HG03378 (cell line): ENCODE measurements at regions not wholly inside any gene's neighbourhood (a gene's known extent, or its start where the extent isn't known, plus 50 kb on each side); places are given as distances from the start of the nearest gene placed in this dataset.
A peak's percentile ranks its signal among the peaks of the same experiment; 100 is the strongest.

Experiments used
- ATAC-seq: cut with Tn5 transposase; IDR thresholded peaks from one replicate; pipeline ENCODE4 v1.9.1; 2021; ENCODE audit warnings: mild to moderate bottlenecking, moderate library complexity; ENCODE audit not compliant: unreplicated experiment

DNA sequence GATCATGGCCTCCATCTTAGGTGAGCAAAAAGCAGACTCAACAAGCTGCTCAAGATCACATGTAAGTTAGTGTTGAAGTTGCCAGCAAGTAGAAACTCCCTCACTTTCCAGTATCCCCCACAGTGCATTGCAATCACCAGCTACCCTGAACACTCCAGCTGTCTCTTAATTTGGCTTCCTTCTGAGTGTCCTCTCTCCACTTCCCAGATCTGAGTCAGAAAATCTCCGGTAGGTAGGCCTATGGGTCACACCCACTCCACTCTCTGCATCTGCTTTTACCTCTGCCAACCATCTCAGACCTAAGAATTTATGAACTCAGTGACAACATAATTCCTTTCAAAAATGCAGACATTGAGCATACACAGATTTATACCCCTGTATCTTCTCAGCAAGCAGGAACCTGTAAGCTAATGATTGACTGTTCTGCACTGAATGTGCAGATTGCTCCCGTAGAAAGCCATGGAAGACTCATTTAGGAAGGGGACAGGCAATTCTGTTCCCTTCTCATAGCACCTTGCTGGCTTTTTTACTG lies 656.9 kb downstream of the EPHA4 start:
- ATAC-seq: no peak

- no peak for ATAC-seq
These were observed 655.2 kb downstream of the EPHA4 start for GRCh38 chr2:220916931-220917330.

DNA sequence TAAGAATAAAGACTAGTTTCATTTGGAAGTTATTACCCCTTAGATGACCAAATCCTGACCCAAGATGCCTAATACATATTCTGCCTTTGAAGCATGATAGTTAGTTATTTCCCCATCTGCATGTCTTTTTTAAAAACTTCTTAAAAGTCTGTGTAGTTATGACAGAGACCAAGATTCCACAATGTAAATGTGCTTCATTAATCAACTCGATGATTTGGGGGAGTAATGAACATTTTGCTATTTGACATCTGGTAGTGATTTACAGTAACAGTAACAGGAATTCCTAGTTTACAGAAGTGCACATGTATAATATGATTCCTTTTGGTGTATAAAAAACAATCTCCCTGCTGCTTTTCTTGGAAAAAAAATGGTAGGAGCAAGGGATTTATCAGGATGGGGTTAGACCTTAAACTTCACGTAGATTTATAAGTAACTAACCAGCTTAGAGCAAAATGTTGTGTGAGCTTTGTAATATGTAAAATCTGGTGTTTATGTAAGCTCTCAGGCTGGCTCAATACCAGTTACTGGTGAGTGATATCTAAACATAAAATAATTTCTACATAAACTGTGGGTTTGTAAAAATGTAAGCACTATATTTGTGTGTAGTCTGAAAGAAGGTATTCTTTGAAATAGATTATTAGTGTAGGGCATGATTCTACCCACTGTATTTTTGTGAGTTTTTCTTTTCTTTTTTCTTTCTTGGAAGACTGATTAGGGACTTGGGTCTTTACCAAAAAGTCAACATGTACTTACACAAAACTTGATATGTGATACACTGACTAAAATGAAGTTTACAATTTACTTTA lies 641.6 kb downstream of the EPHA4 start:
- ATAC-seq: no peak

DNA sequence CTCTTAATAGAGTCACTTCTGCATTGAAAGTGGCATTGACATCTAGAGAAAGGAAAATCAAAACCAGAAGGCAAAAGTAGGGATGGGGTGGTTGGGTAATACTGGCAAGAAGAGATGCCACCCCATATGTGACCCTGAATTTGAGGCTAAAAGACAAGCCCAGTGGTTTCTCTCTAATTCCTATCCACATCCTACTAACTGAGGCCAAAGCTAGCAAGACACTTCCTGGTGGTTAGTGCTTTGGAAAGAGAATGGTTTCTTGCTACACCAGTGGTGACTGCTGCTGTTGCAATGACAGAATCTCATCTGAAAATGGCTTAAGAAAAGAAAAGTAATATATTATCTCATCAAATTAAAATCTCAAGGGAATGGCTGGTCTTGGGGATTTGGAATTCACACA lies 640.6 kb downstream of the EPHA4 start:
- ATAC-seq: no peak

DNA sequence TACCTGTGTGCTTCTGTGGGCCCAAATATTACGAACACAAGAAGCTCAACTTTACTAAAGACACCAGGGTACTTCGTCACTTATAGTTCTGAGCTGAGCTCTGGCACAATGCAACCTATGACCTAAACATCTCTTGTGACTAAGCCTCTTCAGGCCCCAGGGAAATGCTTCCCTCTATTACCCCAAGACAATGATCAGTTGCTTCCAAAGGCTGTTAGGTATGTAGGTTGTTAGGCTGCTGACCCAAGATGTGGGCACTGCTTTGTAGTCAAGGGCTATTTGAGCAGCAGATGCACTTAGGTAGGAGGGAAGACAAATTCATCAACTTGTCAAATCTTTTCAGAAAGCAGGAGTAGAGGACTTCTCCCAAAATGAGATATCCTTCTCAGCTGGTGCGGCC lies 640.1 kb downstream of the EPHA4 start:
- no peak for ATAC-seq

GRCh38 chr2:220935789-220936321 lies 636.2 kb downstream of the EPHA4 start:
- peak; percentile 80 for ATAC-seq

DNA sequence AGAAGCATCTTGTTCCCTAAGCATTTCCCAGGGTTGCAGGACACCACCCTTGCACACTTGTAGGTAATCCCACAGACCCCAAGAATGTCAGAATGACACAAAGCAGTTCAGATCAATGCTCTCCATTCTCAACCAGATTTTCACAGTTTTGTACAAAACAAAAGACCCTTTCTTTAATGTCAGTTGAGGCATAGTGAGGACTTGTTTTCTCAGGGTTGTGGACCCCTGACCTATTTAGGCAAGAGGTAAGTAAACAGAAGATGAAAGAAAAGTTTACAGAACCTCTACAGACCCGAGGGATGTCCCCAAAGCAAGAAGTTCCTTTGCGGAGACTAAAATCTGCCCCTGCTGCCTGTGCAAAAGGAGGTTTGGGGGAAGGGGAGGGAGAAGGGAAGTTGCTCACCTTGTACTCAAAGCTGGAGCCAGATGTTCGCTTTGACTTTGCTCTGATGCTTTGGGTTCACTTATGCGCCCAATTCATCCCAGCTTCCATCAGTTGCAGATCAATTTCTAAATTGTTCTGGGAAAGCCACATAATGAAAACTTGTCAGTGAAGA lies 635.4 kb downstream of the EPHA4 start:
- ATAC-seq: no peak

DNA sequence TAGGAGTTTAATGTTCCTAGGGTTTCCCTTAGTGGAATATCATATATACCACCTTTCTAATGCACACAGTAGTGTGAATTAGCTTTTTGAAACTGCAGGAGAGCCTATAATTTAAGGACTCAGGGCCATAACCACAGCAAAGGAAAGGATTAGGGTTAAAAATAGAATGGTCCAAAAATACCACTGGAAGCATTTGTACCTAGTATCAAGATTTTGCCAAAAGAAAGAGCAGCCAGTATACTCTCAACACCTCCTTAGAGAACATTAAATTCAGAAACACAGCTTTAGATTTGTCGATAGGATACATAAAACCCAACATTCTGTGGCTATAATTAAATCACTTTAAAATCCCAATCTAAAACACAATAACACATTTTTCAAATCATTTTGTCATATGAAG lies 634.9 kb downstream of the EPHA4 start:
- ATAC-seq: no peak

DNA sequence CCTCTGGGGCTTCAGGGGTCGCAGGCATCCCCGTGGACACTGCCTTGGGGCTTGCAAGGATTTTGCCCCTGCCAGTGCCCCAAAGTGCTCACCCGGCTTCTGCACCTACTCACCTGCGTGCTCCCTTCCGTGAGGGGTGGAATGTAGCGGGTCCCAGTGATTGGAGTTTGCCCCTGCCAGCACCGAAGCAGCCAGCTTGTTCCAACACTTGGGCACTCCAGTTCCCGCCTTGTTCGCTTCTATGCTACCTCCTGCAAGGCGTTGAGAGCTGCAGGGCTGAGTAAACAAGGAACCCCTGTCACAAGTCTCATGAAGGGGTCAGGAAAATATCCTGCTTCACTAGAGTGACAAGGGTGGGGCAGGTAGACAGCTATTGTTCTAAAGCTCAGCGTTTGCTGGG lies 631.5 kb downstream of the EPHA4 start:
- no peak for ATAC-seq

DNA sequence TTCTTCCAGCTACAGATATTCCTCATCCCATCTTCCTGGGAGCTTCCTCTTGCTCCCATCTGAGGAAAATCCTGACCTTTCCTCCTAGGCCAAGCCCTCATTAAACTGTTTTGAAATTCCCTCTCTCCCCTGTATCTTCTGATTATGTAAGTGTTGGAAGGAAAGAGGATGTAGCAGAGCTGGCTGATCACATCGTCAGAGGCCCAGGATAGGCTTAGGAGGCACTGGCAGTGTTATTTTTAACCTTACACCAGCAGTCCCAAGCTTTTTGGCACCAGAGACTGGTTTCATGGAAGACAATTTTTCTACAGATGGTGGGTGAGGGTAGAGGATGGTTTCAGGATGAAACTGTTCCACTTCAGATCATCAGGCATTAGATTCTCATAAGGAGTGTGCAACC lies 630.4 kb downstream of the EPHA4 start:
- no peak for ATAC-seq

DNA sequence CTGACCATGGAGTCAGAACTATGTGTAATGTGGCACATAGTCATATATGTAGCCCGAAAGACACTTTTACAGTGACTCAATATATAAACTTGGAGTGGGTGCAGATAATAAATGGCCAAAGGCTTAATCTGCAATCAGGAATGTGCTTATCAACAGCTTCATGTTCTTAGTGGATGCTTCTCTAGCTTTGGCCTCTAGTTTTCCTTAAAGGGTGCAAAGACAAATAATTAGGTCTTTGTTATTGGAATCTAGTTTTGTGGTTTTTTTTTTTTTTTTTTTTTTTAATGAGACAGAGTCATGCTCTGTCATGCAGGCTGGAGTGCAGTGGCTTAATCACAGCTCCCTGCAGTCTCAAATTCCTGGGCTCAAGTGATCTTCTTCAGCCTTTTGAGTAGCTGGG lies 625.6 kb downstream of the EPHA4 start:
- no peak for ATAC-seq

DNA sequence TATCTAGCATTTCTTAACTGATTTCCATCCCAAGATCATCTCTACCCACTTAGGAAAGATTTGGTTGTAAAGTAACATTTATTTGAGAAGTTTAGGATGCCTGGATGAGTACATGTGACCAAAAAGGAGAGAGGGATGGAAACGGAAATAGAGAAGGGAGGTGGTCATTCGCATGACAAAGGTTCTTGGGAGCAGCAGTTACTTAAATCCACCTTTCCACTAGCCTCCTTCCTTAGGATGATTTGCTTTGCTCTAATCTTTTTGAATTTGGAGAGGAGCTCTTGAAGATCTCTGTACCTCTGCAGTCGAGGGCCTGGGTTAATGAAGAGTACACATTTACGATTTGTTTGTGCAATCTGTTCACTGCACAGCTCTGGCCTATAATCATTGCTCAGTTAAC lies 623.5 kb downstream of the EPHA4 start:
- ATAC-seq: no peak

DNA sequence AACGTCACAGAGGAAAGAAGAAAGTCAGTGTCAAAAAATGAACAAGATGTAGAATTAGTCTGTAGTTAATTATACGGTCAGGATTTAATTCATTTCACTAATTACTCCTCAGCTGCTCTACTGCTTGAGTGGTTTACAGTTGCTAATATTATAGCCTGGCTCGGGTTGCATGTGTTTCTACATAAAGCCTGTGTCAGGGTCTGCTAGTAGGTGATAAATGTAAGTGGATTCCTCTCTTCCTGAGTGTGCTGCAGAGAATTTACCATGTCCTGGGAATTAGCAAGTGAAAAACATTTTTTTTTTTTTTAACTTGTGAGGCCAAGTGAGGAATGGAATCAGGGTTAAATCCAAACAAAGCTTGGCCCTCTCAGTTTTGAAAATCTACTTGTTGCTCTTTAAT lies 622.6 kb downstream of the EPHA4 start:
- ATAC-seq: no peak

DNA sequence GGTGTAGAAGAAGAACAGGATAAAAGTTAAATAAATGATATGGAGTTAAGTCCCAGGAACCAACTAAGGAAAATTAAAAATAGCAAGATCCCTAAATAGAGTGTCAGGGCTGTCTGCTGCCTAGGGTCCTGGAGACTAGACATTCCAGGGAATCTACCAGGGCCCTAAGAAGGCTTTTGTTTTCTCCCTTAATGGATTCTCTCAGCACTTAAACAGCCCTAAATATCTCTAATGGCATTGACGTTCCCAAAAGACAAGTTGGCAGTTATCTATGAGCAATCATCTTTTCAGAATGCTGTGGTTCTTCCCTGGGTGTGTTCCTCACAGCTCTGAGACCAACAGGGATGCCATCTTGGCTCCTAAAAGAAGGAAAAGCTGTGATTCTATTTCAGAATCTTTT lies 616.3 kb downstream of the EPHA4 start:
- no peak for ATAC-seq

DNA sequence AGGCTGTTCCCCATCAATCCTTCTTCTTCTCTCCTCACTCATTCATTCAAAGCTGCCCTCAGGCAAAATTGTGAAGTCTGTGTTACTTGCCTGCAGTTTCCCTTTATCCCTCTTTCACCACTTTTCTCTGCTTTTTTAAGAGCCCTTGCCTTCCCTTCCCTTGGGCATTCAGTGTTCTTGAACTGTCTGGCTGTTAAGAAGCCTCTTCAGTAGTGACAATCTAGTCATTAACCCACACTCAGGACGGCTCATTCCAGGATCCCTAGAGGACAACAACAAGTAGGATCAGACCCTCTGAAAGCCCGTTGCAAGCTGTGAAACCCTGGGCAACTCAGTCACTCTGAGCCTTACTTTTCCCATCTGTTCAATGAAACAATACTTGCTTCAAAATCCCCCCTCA lies 615.7 kb downstream of the EPHA4 start:
- ATAC-seq: no peak

GRCh38 chr2:220959391-220959802 lies 612.7 kb downstream of the EPHA4 start:
- ATAC-seq: no peak

DNA sequence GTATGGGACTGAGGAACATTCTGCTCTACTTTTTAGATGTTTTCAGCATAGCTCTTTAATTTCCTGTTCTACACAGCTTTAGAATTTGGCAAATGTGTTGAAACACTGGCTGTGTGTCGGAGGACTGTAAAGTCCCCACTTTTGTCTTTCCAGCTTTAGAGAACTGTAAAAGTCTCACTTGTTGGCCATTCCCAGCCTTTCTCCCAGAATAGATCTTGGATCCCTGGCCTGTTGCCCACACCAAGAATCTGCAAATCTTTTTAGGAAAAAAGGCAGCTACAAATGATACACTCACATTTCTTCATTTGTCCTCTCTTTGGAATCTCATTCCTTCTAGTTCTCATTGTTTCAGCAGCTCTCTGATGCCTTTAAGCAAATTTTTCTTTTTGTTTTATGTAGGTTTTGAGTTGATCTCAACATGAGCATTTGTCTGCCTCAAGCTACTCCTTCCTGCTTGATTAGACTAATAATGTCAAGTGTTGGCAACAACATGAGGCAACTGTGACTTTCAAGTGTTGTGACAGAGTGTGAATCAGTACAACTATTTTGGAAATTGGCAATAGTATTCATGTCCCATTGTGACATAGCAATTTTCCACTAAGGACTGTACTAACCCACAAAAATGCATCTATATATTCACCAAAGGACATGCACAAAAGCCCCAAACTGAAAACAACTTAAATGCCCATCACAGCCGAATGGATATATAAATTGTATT lies 610.8 kb downstream of the EPHA4 start:
- ATAC-seq: no peak

- no peak for ATAC-seq
These were observed 609.5 kb downstream of the EPHA4 start for GRCh38 chr2:220962556-220962955.

GRCh38 chr2:220963076-220963475 lies 609.0 kb downstream of the EPHA4 start:
- ATAC-seq: no peak

- no peak for ATAC-seq
These were observed 608.2 kb downstream of the EPHA4 start for GRCh38 chr2:220963930-220964329.

- ATAC-seq: no peak
These were observed 605.5 kb downstream of the EPHA4 start for GRCh38 chr2:220966636-220967035.

GRCh38 chr2:220969348-220969747 lies 602.8 kb downstream of the EPHA4 start:
- ATAC-seq: no peak
